K562 (cell line): ENCODE measurements at regions not wholly inside any gene's neighbourhood (a gene's known extent, or its start where the extent isn't known, plus 50 kb on each side); places are given as distances from the start of the nearest gene placed in this dataset.

Experiments used
- C11orf30 ChIP-seq: fragments of 450-650 bp; IDR thresholded peaks from 2 replicates; pipeline ENCODE4 v1.6.1; 2016; ENCODE audit warnings: low read depth, mild to moderate bottlenecking
- CHD4 ChIP-seq: fragments of 200-600 bp; sonication (generic); IDR thresholded peaks from 3 replicates; pipeline ENCODE4 v1.6.1; 2012; ENCODE audit warnings: low read depth, mild to moderate bottlenecking, mixed read lengths, low read length, inconsistent platforms; ENCODE audit not compliant: insufficient read depth, insufficient replicate concordance, poor library complexity, severe bottlenecking
- DPF2 ChIP-seq: fragments of 450-650 bp; IDR thresholded peaks from 2 replicates; pipeline ENCODE4 v1.6.1; 2016
- MAFF ChIP-seq: IDR thresholded peaks from 2 replicates; pipeline ENCODE4 v1.6.1; 2012; ENCODE audit warnings: low read length, improper control_type of control experiment
- NR1H2 ChIP-seq: sonication (generic); formaldehyde crosslinking; IDR thresholded peaks from 2 replicates; pipeline ENCODE4 v1.4.0; 2020; ENCODE audit warnings: mild to moderate bottlenecking, missing genetic modification reagents
- NR4A1 ChIP-seq, 2 experiments: fragments of 250-450 bp in 1 of 2; fragments of 450-650 bp in 1 of 2; sonication (Bioruptor Pico) in 1 of 2; IDR thresholded peaks; 2 replicates each; pipeline versions ENCODE4 v1.4.0 to v1.6.1; 2016 to 2020; ENCODE audit warnings: mild to moderate bottlenecking in 2 of 2, missing compliant biosample characterization in 1 of 2, missing genetic modification characterization in 1 of 2, moderate library complexity in 1 of 2
- SOX6 ChIP-seq: fragments of 450-650 bp; IDR thresholded peaks from 2 replicates; pipeline ENCODE4 v1.6.1; 2014; ENCODE audit warnings: mild to moderate bottlenecking
- TGIF2 ChIP-seq: sonication (generic); formaldehyde crosslinking; IDR thresholded peaks from 2 replicates; pipeline ENCODE4 v1.8.1; 2022; ENCODE audit warnings: mild to moderate bottlenecking, missing genetic modification reagents, moderate library complexity
- TRIM24 ChIP-seq, 2 experiments: fragments of 450-650 bp; IDR thresholded peaks; 2 replicates each; pipeline ENCODE4 v1.6.1; 2016
- ZNF143 ChIP-seq: sonication (generic); formaldehyde crosslinking; IDR thresholded peaks from 2 replicates; pipeline ENCODE4 v1.9.0; 2022; ENCODE audit warnings: mild to moderate bottlenecking, missing genetic modification reagents
- ZSCAN32 ChIP-seq: fragments of 450-650 bp; formaldehyde crosslinking; IDR thresholded peaks from 2 replicates; pipeline ENCODE4 v1.4.0; 2020; ENCODE audit warnings: mild to moderate bottlenecking, moderate library complexity
- TF ChIP-seq, protein P1 (sequence below): fragments of 250-450 bp; sonication (Bioruptor Pico); IDR thresholded peaks from 2 replicates; pipeline ENCODE4 v1.5.0; 2022; ENCODE audit warnings: mild to moderate bottlenecking
- TF ChIP-seq, protein P2 (sequence below): fragments of 150-350 bp; conservative IDR thresholded peaks from 2 replicates; pipeline ENCODE4 v1.6.1; 2014; ENCODE audit warnings: low read length

DNA sequence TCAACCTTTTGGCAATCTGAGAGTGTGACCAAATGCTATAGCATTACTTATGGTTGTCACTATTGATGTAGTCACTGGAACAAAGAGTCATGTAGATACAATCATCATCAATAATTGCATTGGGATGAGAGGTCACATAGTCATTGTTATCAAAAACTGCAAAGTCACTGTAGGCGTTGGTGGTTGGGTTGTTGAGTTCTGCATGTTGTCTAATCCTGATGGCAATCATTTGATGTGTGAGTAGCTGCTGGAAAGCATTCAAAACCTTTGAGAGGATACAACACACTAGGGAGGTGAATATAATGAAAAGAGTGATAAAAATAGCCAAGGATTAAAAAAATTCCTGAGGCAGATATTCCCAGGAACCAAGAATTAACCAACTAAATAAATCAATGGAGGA, 214.7 kb upstream of the SYT10 start (continued):
- TF ChIP-seq ZSCAN32 (CRISPR knock-in tag) (no peak), MAFF (peak; percentile 63; the same call in 1 of the 2 replicates), NR1H2 (CRISPR knock-in tag) (no peak), SOX6 (peak; percentile 84), TGIF2 (CRISPR knock-in tag) (no peak), NR4A1 (CRISPR knock-in tag; IDR thresholded peaks at IDR 0.05) (no peak), NR4A1 (tag; IDR thresholded peaks at IDR 0.05) (no peak), C11orf30 (peak; percentile 71), CHD4 (no peak), ZNF143 (CRISPR knock-in tag) (no peak), TRIM24 (IDR thresholded peaks at IDR 0.05) (0 out of 4 replicates have a peak, but pooled peaks of 1 of the 2 experiments have one; percentile 26), DPF2 (peak; percentile 33; the same call in 1 of the 2 replicates)
- TF ChIP-seq, protein P1, sequence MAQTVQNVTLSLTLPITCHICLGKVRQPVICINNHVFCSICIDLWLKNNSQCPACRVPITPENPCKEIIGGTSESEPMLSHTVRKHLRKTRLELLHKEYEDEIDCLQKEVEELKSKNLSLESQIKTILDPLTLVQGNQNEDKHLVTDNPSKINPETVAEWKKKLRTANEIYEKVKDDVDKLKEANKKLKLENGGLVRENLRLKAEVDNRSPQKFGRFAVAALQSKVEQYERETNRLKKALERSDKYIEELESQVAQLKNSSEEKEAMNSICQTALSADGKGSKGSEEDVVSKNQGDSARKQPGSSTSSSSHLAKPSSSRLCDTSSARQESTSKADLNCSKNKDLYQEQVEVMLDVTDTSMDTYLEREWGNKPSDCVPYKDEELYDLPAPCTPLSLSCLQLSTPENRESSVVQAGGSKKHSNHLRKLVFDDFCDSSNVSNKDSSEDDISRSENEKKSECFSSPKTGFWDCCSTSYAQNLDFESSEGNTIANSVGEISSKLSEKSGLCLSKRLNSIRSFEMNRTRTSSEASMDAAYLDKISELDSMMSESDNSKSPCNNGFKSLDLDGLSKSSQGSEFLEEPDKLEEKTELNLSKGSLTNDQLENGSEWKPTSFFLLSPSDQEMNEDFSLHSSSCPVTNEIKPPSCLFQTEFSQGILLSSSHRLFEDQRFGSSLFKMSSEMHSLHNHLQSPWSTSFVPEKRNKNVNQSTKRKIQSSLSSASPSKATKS (CRISPR knock-in tag), result no peak
- TF ChIP-seq, protein P2, sequence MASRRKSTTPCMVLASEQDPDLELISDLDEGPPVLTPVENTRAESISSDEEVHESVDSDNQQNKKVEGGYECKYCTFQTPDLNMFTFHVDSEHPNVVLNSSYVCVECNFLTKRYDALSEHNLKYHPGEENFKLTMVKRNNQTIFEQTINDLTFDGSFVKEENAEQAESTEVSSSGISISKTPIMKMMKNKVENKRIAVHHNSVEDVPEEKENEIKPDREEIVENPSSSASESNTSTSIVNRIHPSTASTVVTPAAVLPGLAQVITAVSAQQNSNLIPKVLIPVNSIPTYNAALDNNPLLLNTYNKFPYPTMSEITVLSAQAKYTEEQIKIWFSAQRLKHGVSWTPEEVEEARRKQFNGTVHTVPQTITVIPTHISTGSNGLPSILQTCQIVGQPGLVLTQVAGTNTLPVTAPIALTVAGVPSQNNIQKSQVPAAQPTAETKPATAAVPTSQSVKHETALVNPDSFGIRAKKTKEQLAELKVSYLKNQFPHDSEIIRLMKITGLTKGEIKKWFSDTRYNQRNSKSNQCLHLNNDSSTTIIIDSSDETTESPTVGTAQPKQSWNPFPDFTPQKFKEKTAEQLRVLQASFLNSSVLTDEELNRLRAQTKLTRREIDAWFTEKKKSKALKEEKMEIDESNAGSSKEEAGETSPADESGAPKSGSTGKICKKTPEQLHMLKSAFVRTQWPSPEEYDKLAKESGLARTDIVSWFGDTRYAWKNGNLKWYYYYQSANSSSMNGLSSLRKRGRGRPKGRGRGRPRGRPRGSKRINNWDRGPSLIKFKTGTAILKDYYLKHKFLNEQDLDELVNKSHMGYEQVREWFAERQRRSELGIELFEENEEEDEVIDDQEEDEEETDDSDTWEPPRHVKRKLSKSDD, result no peak
